ENCODE measurements at regions not wholly inside any gene's neighbourhood (a gene's known extent, or its start where the extent isn't known, plus 50 kb on each side); places are given as distances from the start of the nearest gene placed in this dataset.

GRCh38 chr2:187105218-187105617 is 256.2 kb upstream of the ZSWIM2 start:
- no peak for TF ChIP-seq EZH2 (IDR thresholded peaks at IDR 0.05; ENCODE audit: low read depth, unreplicated experiment)
- TF ChIP-seq CTCF (conservative IDR thresholded peaks at IDR 0.05; ENCODE audit: low read depth in 2 of 2) = no peak
- TF ChIP-seq POLR2AphosphoS5 (IDR thresholded peaks at IDR 0.05; ENCODE audit: low read depth) = no peak
- TF ChIP-seq STAT1 (IDR thresholded peaks at IDR 0.05; ENCODE audit: unreplicated experiment) = no peak
- TF ChIP-seq JUNB (IDR thresholded peaks at IDR 0.05; ENCODE audit: unreplicated experiment) = no peak

Measured in GM23338 (cell line).